Erythroblast (primary cell): ENCODE measurements at regions not wholly inside any gene's neighbourhood (a gene's known extent, or its start where the extent isn't known, plus 50 kb on each side); places are given as distances from the start of the nearest gene placed in this dataset.
"Not testable (repeated sequence)": the region's sequence is repeated elsewhere in the genome, so short reads cannot be mapped to it uniquely, and the experiment has no call there.

ENCODE experiments used
- DNase-seq, 2 experiments: peaks; one replicate each; lab custom pipeline; 2025; lab: John Stamatoyannopoulos, UW
- GATA1 ChIP-seq: IDR thresholded peaks from 2 replicates; pipeline ENCODE4 v1.6.1; 2011; ENCODE audit warnings: low read depth, mild to moderate bottlenecking, control low read depth, low read length, moderate library complexity
- POLR2A ChIP-seq: IDR thresholded peaks from 2 replicates; pipeline ENCODE4 v1.6.1; 2011; ENCODE audit warnings: mild to moderate bottlenecking, low read length

DNA sequence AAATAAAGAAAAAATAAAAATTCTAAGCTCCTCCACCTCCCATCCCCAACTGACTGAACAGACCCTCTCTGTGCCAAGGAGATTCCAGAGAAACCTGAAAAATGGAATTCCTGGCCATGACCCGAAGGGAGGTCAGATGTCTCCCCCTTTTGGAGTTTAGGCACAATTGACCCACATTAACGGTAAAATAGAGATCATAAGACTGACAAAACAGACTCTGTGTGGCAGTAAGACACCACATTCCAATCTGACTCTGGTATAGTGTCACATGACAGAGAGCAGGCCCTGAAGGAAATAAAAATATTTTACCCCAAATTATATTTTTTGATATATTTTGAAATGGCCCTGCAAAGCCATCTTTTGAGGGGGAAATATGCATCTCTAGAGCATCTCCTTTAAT lies 115.1 kb upstream of the ZKSCAN2 start:
- peak in 1 of 2 experiments; percentile 4 for DNase-seq
- TF ChIP-seq GATA1 (no peak), POLR2A (no peak)

GRCh38 chr16:25371342-25371741 lies 113.7 kb upstream of the ZKSCAN2 start:
- no peak for DNase-seq
- TF ChIP-seq GATA1, result no peak

DNA sequence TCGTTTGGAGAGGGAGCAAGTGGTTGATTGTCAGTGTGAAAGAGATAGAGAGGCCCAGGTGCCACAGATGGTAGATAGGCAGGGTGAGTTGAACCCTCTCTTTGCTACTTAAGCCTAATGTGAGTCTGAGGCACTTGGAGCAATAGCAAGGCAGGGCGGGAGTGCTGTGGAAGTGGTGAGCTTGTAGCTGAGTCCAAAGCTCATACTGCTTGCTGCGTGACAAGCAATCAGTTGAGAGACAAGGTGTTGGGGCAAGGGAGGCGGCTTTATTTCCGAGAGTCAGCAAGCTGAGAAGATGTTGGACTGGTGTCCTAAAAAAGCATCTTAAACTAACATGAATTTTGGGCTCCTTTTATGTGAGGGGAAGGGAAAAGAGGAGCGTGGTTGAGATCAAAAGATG lies 112.9 kb upstream of the ZKSCAN2 start:
- no peak for DNase-seq
- TF ChIP-seq GATA1, result no peak
- TF ChIP-seq POLR2A, result no peak

GRCh38 chr16:25367773-25368524 lies 110.3 kb upstream of the ZKSCAN2 start:
- no peak for DNase-seq
- TF ChIP-seq POLR2A, result no peak
- TF ChIP-seq GATA1, result no peak

- DNase-seq, result no peak
- TF ChIP-seq GATA1 (no peak), POLR2A (no peak)
These were observed 108.4 kb upstream of the ZKSCAN2 start for GRCh38 chr16:25366078-25366477.

DNA sequence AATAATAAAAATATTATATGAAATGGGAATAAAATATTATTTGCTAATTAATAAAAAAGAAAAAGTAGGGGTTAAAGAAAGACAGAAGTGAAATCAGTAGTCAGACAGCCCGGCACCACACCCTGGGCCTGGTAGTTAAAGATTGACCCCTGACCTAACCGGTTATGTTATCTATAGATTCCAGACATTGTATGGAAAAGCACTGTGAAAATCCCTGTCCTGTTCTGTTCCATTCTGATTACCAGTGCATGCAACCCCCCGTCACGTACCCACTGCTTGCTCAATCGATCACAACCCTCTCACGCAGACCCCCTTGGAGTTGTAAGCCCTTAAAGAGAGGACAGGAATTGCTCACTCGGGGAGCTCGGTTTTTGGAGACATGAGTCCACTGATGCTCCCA lies 101.9 kb upstream of the ZKSCAN2 start:
- not testable (repeated sequence) for DNase-seq

DNA sequence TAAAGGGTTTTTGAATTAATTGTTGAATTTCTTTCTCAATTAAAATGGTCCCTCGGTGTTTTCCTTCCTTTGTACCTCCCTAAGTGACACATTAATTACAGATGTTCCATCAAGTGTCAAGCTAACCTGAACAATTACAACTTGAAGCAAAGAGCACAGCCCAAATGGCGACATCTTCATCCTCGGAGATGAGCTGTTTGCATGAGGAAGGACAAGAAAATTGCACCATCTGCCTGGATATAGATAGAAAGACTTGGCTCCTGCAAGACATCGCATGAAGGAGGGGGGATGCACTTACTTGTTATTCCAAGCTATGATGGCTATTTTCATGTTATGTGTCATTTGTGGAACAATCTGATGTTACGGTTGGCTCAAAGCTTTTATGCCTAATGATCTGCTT lies 86.4 kb upstream of the ZKSCAN2 start:
- TF ChIP-seq POLR2A (no peak), GATA1 (no peak)
- DNase-seq, result no peak

DNA sequence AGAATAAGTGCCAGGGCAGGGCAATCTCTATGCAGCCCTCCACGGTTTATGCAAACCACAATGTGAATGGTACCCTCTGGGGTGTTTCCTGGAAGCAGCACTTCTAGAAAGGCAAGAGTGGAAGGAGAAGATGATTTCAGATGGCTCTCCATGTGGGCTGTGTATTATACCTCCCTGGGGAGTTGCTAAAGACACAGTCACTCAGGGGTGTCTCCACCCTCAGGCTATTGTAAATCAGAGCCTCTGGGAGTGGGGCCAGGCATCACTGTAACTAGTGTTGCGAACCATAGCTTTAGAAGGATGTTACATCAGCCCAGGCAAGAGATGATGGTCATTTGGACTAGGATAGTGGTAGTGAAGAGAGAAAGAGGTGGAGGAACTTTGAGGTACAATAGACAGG lies 83.3 kb upstream of the ZKSCAN2 start:
- DNase-seq, result no peak
- TF ChIP-seq POLR2A (no peak), GATA1 (no peak)

- no peak for TF ChIP-seq GATA1
- TF ChIP-seq POLR2A, result no peak
- no peak for DNase-seq
These were observed 60.2 kb upstream of the ZKSCAN2 start for GRCh38 chr16:25317732-25318316.

DNA sequence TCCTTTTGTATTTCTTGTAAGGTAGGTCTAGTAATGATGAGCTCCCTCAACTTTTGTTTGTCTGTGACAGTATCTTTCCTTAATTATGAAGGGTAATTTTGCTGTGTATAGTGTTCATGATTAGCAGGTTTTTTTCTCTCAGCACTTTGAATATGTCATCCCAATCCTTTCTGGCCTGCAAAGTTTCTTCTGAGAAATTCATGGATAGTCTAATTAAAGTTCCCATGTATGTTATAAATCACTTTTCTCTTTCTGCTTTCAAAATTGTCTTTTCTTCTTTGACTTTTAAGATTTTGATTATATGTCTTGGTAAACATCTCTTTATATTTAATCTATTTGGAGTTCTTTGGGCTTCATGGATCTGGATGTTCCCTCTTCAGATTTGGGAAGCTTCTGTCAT lies 54.3 kb upstream of the ZKSCAN2 start:
- DNase-seq, result no peak
- TF ChIP-seq POLR2A (no peak), GATA1 (no peak)

DNA sequence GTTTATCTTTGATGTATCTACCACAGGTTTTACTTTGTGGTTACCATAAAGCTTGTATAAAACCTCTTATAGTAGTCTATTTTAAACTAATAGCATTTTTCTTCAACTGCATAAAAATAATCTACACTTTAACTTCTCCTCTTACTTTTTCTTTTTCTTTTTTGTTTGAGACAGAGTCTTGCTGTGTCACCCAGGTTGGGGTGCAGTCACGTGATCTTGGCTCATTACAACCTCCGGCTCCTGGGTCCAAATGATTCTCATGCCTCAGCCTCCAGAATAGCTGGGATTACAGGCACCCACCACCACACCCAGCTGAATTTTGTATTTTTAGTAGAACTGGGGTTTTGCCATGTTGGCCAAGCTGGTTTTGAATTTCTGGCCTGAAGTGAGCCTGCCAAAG lies 53.4 kb upstream of the ZKSCAN2 start:
- TF ChIP-seq POLR2A, result no peak
- TF ChIP-seq GATA1, result no peak
- DNase-seq, result no peak
